Glomerular visceral epithelial cell (primary cell): ENCODE measurements at regions not wholly inside any gene's neighbourhood (a gene's known extent, or its start where the extent isn't known, plus 50 kb on each side); places are given as distances from the start of the nearest gene placed in this dataset.

Experiments
- DNase-seq: peaks from one replicate; pipeline ENCODE4 v3.0.0-alpha.2; 2016; ENCODE audit errors: extremely low spot score

GRCh38 chr14:26204366-26204727 lies 393.5 kb downstream of the NOVA1 start:
- no peak for DNase-seq

GRCh38 chr14:26200687-26201086 lies 397.1 kb downstream of the NOVA1 start:
- peak; percentile 2 for DNase-seq

- peak; percentile 32 for DNase-seq
These were observed 398.1 kb downstream of the NOVA1 start for GRCh38 chr14:26199590-26200370.

GRCh38 chr14:26199096-26199495 lies 398.7 kb downstream of the NOVA1 start:
- no peak for DNase-seq

- DNase-seq, result no peak
These were observed 403.0 kb downstream of the NOVA1 start for GRCh38 chr14:26194816-26195215.

GRCh38 chr14:26191671-26192070 lies 406.2 kb downstream of the NOVA1 start:
- DNase-seq, result no peak

GRCh38 chr14:26191123-26191522 lies 406.7 kb downstream of the NOVA1 start:
- no peak for DNase-seq

- DNase-seq, result no peak
These were observed 407.2 kb downstream of the NOVA1 start for GRCh38 chr14:26190646-26191045.

- no peak for DNase-seq
These were observed 409.7 kb downstream of the NOVA1 start for GRCh38 chr14:26187996-26188620.

- no peak for DNase-seq
These were observed 417.6 kb downstream of the NOVA1 start for GRCh38 chr14:26180221-26180620.

- no peak for DNase-seq
These were observed 422.2 kb downstream of the NOVA1 start for GRCh38 chr14:26175658-26176057.

GRCh38 chr14:26174395-26174794 lies 423.4 kb downstream of the NOVA1 start:
- no peak for DNase-seq

- no peak for DNase-seq
These were observed 424.2 kb downstream of the NOVA1 start for GRCh38 chr14:26173581-26174110.

- DNase-seq, result no peak
These were observed 425.4 kb downstream of the NOVA1 start for GRCh38 chr14:26172396-26172795.

GRCh38 chr14:26170885-26171284 lies 426.9 kb downstream of the NOVA1 start:
- no peak for DNase-seq

GRCh38 chr14:26163761-26164160 lies 434.1 kb downstream of the NOVA1 start:
- no peak for DNase-seq

- DNase-seq, result no peak
These were observed 440.3 kb downstream of the NOVA1 start for GRCh38 chr14:26157517-26157916.

- no peak for DNase-seq
These were observed 454.8 kb downstream of the NOVA1 start for GRCh38 chr14:26143057-26143456.

GRCh38 chr14:26138764-26139445 lies 458.9 kb downstream of the NOVA1 start:
- no peak for DNase-seq

GRCh38 chr14:26137161-26137560 lies 460.7 kb downstream of the NOVA1 start:
- DNase-seq, result no peak

- no peak for DNase-seq
These were observed 465.7 kb downstream of the NOVA1 start for GRCh38 chr14:26132061-26132645.

GRCh38 chr14:26130690-26131089 lies 467.1 kb downstream of the NOVA1 start:
- DNase-seq, result no peak
